NT2/D1 (cell line): ENCODE measurements at regions not wholly inside any gene's neighbourhood (a gene's known extent, or its start where the extent isn't known, plus 50 kb on each side); places are given as distances from the start of the nearest gene placed in this dataset.

Experiments used
- DNase-seq: peaks from one replicate; pipeline ENCODE4 v3.0.0-alpha.2; 2011; ENCODE audit warnings: low read depth, low spot score
- H3K27me3 ChIP-seq: 2 replicates; pipeline ENCODE4 v1.6.0; 2011; ENCODE audit warnings: mild to moderate bottlenecking; ENCODE audit not compliant: insufficient read length, insufficient read depth
- H3K36me3 ChIP-seq: 2 replicates; pipeline ENCODE4 v1.6.1; 2011; ENCODE audit warnings: mild to moderate bottlenecking, low read length, mixed read lengths; ENCODE audit not compliant: insufficient read depth, insufficient read length
- H3K4me1 ChIP-seq: 2 replicates; pipeline ENCODE4 v1.5.1; 2011; ENCODE audit not compliant: insufficient read depth, insufficient read length
- H3K4me3 ChIP-seq: 2 replicates; pipeline ENCODE4 v1.5.1; 2011; ENCODE audit warnings: low read depth; ENCODE audit not compliant: insufficient read length
- H3K9ac ChIP-seq: 2 replicates; pipeline ENCODE4 v1.6.0; 2011; ENCODE audit warnings: low read depth; ENCODE audit not compliant: insufficient read length
- H3K9me3 ChIP-seq: 2 replicates; pipeline ENCODE4 v1.5.1; 2011; ENCODE audit warnings: mild to moderate bottlenecking, low read length; ENCODE audit not compliant: insufficient read depth
- SUZ12 ChIP-seq: IDR thresholded peaks from 2 replicates; pipeline ENCODE4 v1.6.1; 2011; ENCODE audit not compliant: insufficient read length, insufficient read depth; ENCODE audit errors: extremely low read depth
- YY1 ChIP-seq: IDR thresholded peaks from 2 replicates; pipeline ENCODE4 v1.6.1; 2011; ENCODE audit not compliant: insufficient read length, insufficient read depth
- ZNF274 ChIP-seq: IDR thresholded peaks from 2 replicates; pipeline ENCODE4 v1.6.1; 2011; ENCODE audit warnings: mild to moderate bottlenecking, low read depth, low read length

GRCh38 chr2:128447538-128447995 lies 128.9 kb upstream of the HS6ST1 start:
- Histone ChIP-seq H3K36me3 (no peaks in the 10 kb centered on the region), H3K4me1 (peaks cover 18% of the 10 kb centered on the region), H3K27me3 (no peaks in the 10 kb centered on the region), H3K9ac (no peak overlapping the region), H3K4me3 (no peak overlapping the region), H3K9me3 (no peaks in the 10 kb centered on the region)
- DNase-seq: no peak
- TF ChIP-seq SUZ12 (no peak), YY1 (no peak), ZNF274 (no peak)

- no peak overlapping the region for H3K9ac ChIP-seq
- no peak for TF ChIP-seq ZNF274
- TF ChIP-seq YY1: no peak
- TF ChIP-seq SUZ12: no peak
These were observed 129.9 kb upstream of the HS6ST1 start for GRCh38 chr2:128448331-128449225.

GRCh38 chr2:128449226-128450061 lies 130.8 kb upstream of the HS6ST1 start:
- TF ChIP-seq ZNF274 (no peak), SUZ12 (no peak), YY1 (no peak)
- H3K9ac ChIP-seq: no peak overlapping the region

More at GRCh38 chr2:128448331-128449225, 129.9 kb upstream of the HS6ST1 start:
- no peaks in the 10 kb centered on the region for H3K27me3 ChIP-seq
- DNase-seq: no peak
- H3K4me1 ChIP-seq: peaks cover 18% of the 10 kb centered on the region
- H3K9me3 ChIP-seq: 0 out of 2 replicates have a peak, but pooled peaks cover under 1% of the 10 kb centered on the region
- H3K36me3 ChIP-seq: no peaks in the 10 kb centered on the region
- no peak overlapping the region for H3K4me3 ChIP-seq

GRCh38 chr2:128450211-128451024 lies 131.8 kb upstream of the HS6ST1 start:
- peaks cover 18% of the 10 kb centered on the region; the same call in 1 of the 2 replicates for H3K9me3 ChIP-seq
- H3K27me3 ChIP-seq: no peaks in the 10 kb centered on the region
- TF ChIP-seq YY1 (no peak), ZNF274 (no peak), SUZ12 (no peak)
- no peak for DNase-seq
- H3K9ac ChIP-seq: no peak overlapping the region
- H3K4me3 ChIP-seq: no peak overlapping the region
- H3K36me3 ChIP-seq: no peaks in the 10 kb centered on the region
- H3K4me1 ChIP-seq: peaks cover 6% of the 10 kb centered on the region

More at GRCh38 chr2:128449226-128450061, 130.8 kb upstream of the HS6ST1 start:
- no peak overlapping the region for H3K4me3 ChIP-seq
- H3K4me1 ChIP-seq: peaks cover 10% of the 10 kb centered on the region
- no peaks in the 10 kb centered on the region for H3K36me3 ChIP-seq
- peaks cover 9% of the 10 kb centered on the region; the same call in 1 of the 2 replicates for H3K9me3 ChIP-seq
- H3K27me3 ChIP-seq: no peaks in the 10 kb centered on the region
- no peak for DNase-seq

- no peak for DNase-seq
- Histone ChIP-seq H3K4me3 (no peak overlapping the region), H3K36me3 (no peaks in the 10 kb centered on the region), H3K27me3 (no peaks in the 10 kb centered on the region), H3K9me3 (peaks cover 21% of the 10 kb centered on the region; the same call in 1 of the 2 replicates), H3K4me1 (peaks cover 6% of the 10 kb centered on the region), H3K9ac (no peak overlapping the region)
- no peak for TF ChIP-seq ZNF274
- no peak for TF ChIP-seq SUZ12
- no peak for TF ChIP-seq YY1
These were observed 132.7 kb upstream of the HS6ST1 start for GRCh38 chr2:128451084-128452023.
